Right atrium auricular region (tissue), 2 donors: ENCODE measurements at regions not wholly inside any gene's neighbourhood (a gene's known extent, or its start where the extent isn't known, plus 50 kb on each side); places are given as distances from the start of the nearest gene placed in this dataset.

Source experiments
- DNase-seq: peaks from one replicate; pipeline ENCODE4 v3.0.0-alpha.2; 2019; ENCODE audit warnings: low spot score
- H3K27ac ChIP-seq, 2 donors: fragments of 200-600 bp; sonication (generic); 1 replicate in 1 of 2; 2 replicates in 1 of 2; pipeline ENCODE4 v1.5.1; 2016 to 2019
- H3K27me3 ChIP-seq, 2 donors: fragments of 200-600 bp; sonication (generic); one replicate each; pipeline versions ENCODE4 v1.5.1 to v1.6.0; 2017 to 2019
- H3K36me3 ChIP-seq: fragments of 200-600 bp; sonication (generic); one replicate; pipeline ENCODE4 v1.5.1; 2016
- H3K4me1 ChIP-seq, 2 donors: fragments of 200-600 bp; sonication (generic); one replicate each; pipeline versions ENCODE4 v1.5.1 to v1.6.0; 2017 to 2019
- H3K4me3 ChIP-seq, 2 donors: fragments of 200-600 bp; sonication (generic); 1 replicate in 1 of 2; 2 replicates in 1 of 2; pipeline ENCODE4 v1.5.1; 2017 to 2019; ENCODE audit warnings: mild to moderate bottlenecking in 1 of 2, moderate library complexity in 1 of 2
- H3K9me3 ChIP-seq, 2 donors: fragments of 200-600 bp; sonication (generic); one replicate each; pipeline ENCODE4 v1.5.1; 2019
- TF ChIP-seq, protein P1 (sequence below), 2 donors: fragments of 200-600 bp; sonication (generic); IDR thresholded peaks; one replicate each; pipeline ENCODE4 v1.5.1; 2019; ENCODE audit warnings: antibody characterized with exemption in 2 of 2

DNA sequence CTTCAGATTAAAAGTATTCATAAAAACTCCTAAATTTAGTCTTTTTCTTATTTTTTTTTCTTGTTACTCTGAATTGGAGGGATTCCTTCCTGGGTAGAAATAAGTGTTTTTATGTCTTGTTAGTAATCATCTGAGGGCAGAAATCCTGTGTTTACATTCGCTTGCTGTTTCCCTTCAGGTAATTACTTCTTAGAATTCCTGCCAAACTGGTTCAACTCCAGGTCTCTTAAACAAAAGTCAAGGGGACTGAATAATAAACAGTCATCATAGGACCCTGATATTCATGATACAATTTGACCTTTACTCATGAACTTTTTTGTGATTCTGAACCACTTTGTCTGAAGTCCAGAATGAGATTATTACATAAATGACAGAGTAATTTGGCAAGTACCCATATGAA is 843.9 kb downstream of the FLRT2 start:
- DNase-seq: no peak
- H3K4me1 ChIP-seq: no peaks in the 10 kb centered on the region
- no peak overlapping the region for H3K27ac ChIP-seq
- H3K36me3 ChIP-seq: no peaks in the 10 kb centered on the region
- no peak overlapping the region for H3K4me3 ChIP-seq
- TF ChIP-seq, protein P1, sequence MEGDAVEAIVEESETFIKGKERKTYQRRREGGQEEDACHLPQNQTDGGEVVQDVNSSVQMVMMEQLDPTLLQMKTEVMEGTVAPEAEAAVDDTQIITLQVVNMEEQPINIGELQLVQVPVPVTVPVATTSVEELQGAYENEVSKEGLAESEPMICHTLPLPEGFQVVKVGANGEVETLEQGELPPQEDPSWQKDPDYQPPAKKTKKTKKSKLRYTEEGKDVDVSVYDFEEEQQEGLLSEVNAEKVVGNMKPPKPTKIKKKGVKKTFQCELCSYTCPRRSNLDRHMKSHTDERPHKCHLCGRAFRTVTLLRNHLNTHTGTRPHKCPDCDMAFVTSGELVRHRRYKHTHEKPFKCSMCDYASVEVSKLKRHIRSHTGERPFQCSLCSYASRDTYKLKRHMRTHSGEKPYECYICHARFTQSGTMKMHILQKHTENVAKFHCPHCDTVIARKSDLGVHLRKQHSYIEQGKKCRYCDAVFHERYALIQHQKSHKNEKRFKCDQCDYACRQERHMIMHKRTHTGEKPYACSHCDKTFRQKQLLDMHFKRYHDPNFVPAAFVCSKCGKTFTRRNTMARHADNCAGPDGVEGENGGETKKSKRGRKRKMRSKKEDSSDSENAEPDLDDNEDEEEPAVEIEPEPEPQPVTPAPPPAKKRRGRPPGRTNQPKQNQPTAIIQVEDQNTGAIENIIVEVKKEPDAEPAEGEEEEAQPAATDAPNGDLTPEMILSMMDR (IDR thresholded peaks at IDR 0.05): no peak
- no peaks in the 10 kb centered on the region for H3K27me3 ChIP-seq
- H3K9me3 ChIP-seq: no peaks in the 10 kb centered on the region

DNA sequence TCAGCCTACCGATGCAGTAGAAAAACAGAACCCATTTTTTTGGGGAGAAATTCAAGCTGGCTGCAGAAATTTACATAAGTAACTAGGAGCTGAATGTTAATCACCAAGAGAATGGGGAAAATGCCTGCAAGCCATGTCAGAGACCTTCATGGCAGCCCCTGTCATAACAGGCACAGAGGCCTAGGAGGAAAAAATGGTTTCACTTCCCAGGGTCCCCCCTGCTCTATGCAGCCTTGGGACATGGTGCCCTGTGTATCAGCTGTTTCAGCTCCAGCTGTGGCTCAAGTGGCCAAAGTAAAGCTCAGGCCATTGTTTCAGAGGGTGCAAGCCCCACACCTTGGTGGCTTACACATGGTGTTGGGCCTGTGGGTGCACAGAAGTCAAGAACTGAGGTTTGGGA is 842.5 kb downstream of the FLRT2 start:
- Histone ChIP-seq H3K27me3 (no peaks in the 10 kb centered on the region), H3K36me3 (no peaks in the 10 kb centered on the region), H3K27ac (no peak overlapping the region), H3K4me3 (no peak overlapping the region), H3K4me1 (no peaks in the 10 kb centered on the region), H3K9me3 (no peaks in the 10 kb centered on the region)
- TF ChIP-seq, protein P1 (IDR thresholded peaks at IDR 0.05): no peak
- DNase-seq: no peak

DNA sequence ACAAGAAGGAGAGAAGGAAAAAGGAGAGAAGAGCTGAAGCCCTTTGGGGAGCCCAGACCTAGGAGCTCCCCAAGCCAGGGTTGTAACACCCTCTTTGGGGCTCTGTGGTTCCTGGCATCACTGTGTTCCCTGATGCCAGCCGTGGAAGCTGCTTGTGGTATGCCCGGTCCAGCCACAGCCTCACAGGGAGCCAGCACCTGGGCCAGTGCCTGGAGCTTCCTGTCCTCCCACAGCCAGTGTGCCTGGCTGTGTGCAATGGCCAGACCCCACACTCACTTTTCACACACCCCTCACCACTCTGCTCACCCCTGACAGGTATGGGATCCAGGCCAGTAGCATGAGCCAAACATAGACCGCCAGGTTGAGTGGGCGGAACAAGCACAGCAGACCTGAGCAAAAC is 834.7 kb downstream of the FLRT2 start:
- no peaks in the 10 kb centered on the region for H3K27me3 ChIP-seq
- H3K9me3 ChIP-seq: no peaks in the 10 kb centered on the region
- H3K27ac ChIP-seq: no peak overlapping the region
- H3K4me1 ChIP-seq: no peaks in the 10 kb centered on the region
- TF ChIP-seq, protein P1 (IDR thresholded peaks at IDR 0.05): no peak
- no peak overlapping the region for H3K4me3 ChIP-seq
- H3K36me3 ChIP-seq: no peaks in the 10 kb centered on the region
- DNase-seq: no peak

DNA sequence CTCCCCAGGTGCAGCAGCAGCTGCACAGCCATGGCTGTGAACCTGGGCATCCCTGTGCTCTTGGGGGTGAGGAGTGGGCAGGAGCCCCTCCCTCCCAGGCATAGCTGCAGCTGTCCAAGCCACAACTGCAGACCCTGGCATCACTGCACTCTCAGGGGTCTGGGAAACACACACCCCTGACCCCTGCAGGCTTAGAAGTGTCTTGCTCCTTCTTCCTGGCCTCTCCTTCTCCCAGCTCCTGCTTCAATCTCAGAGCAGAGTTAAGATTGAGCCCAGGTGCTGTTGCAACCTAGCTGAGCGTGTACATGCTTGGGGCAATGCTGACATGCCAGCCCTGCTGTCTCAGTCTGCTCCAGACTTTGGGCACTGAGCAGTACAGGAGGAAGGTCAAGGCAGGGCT is 833.6 kb downstream of the FLRT2 start:
- Histone ChIP-seq H3K4me1 (no peaks in the 10 kb centered on the region), H3K36me3 (no peaks in the 10 kb centered on the region), H3K9me3 (no peaks in the 10 kb centered on the region), H3K27ac (no peak overlapping the region), H3K4me3 (no peak overlapping the region), H3K27me3 (no peaks in the 10 kb centered on the region)
- no peak for DNase-seq
- TF ChIP-seq, protein P1 (IDR thresholded peaks at IDR 0.05): no peak

DNA sequence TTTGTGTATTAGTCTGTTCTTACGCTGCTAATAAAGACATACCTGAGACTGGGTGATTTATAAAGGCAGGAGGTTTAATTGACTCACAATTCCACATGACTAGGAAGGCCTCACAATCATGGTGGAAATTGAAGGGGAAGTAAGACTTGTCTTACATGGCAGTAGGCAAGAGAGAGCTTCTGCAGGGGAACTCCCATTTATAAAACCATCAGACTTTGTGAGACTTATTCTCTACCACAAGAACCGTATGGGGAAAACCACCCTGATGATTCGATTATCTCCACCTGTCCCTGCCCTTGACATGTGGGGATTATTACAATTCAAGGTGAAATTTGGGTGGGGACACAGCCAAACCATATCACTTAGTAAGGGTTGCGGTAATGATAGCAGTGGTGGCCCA is 833.1 kb downstream of the FLRT2 start:
- no peak overlapping the region for H3K27ac ChIP-seq
- H3K4me3 ChIP-seq: no peak overlapping the region
- H3K36me3 ChIP-seq: no peaks in the 10 kb centered on the region
- H3K27me3 ChIP-seq: no peaks in the 10 kb centered on the region
- TF ChIP-seq, protein P1 (IDR thresholded peaks at IDR 0.05): no peak
- H3K4me1 ChIP-seq: no peaks in the 10 kb centered on the region
- DNase-seq: no peak
- no peaks in the 10 kb centered on the region for H3K9me3 ChIP-seq

DNA sequence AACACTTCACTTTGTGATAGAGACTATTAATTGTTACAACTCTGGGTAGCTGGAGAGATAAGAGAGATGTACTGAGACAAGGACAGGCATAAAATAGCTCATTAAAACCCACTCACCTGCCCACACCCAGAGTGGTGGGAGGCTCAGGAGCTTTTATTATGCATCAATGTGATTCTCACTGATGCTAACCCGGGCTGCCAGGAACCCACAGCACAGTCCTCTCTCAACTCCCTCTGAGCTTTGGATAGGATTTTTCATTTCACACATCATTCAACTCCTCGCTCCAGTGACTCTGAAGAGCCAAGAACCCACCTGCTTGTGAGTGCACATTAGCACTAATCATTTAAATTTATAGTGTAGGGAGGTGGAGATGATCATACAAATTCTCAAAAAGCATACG is 827.9 kb downstream of the FLRT2 start:
- DNase-seq: no peak
- Histone ChIP-seq H3K36me3 (no peaks in the 10 kb centered on the region), H3K9me3 (no peaks in the 10 kb centered on the region), H3K27ac (no peak overlapping the region), H3K4me3 (no peak overlapping the region), H3K4me1 (no peaks in the 10 kb centered on the region), H3K27me3 (no peaks in the 10 kb centered on the region)
- TF ChIP-seq, protein P1 (IDR thresholded peaks at IDR 0.05): no peak
